ENCODE measurements at regions not wholly inside any gene's neighbourhood (a gene's known extent, or its start where the extent isn't known, plus 50 kb on each side); places are given as distances from the start of the nearest gene placed in this dataset.

- Histone ChIP-seq H3K27ac (ENCODE audit: low read depth, low read length) (no peak overlapping the region), H3K36me3 (ENCODE audit: control insufficient read depth, insufficient read depth, low read length) (no peaks in the 10 kb centered on the region), H3K4me3 (ENCODE audit: low read depth, low read length) (no peak overlapping the region), H3K9ac (ENCODE audit: low read length) (no peak overlapping the region), H3K4me1 (ENCODE audit: control insufficient read depth, insufficient read depth, low read length) (no peaks in the 10 kb centered on the region), H3K27me3 (ENCODE audit: control insufficient read depth, insufficient read depth, low read length) (no peaks in the 10 kb centered on the region), H3K9me3 (ENCODE audit: control insufficient read depth, insufficient read depth, low read depth, low read length) (no peaks in the 10 kb centered on the region)
Measured at GRCh38 chr3:177420651-177421480, 223.6 kb upstream of the TBL1XR1 start.

- H3K4me1 ChIP-seq (ENCODE audit: control insufficient read depth, insufficient read depth, low read length) = no peaks in the 10 kb centered on the region
- H3K27ac ChIP-seq (ENCODE audit: low read depth, low read length) = no peak overlapping the region
- no peaks in the 10 kb centered on the region for H3K36me3 ChIP-seq (ENCODE audit: control insufficient read depth, insufficient read depth, low read length)
- no peaks in the 10 kb centered on the region for H3K27me3 ChIP-seq (ENCODE audit: control insufficient read depth, insufficient read depth, low read length)
- no peaks in the 10 kb centered on the region for H3K9me3 ChIP-seq (ENCODE audit: control insufficient read depth, insufficient read depth, low read depth, low read length)
- no peak overlapping the region for H3K4me3 ChIP-seq (ENCODE audit: low read depth, low read length)
- H3K9ac ChIP-seq (ENCODE audit: low read length) = no peak overlapping the region
Measured at GRCh38 chr3:177421481-177421785, 224.2 kb upstream of the TBL1XR1 start.

- Histone ChIP-seq H3K27me3 (ENCODE audit: control insufficient read depth, insufficient read depth, low read length) (no peaks in the 10 kb centered on the region), H3K4me1 (ENCODE audit: control insufficient read depth, insufficient read depth, low read length) (peaks cover 4% of the 10 kb centered on the region), H3K9me3 (ENCODE audit: control insufficient read depth, insufficient read depth, low read depth, low read length) (peaks cover 5% of the 10 kb centered on the region; the same call in 1 of the 2 replicates), H3K36me3 (ENCODE audit: control insufficient read depth, insufficient read depth, low read length) (no peaks in the 10 kb centered on the region), H3K4me3 (ENCODE audit: low read depth, low read length) (no peak overlapping the region), H3K27ac (ENCODE audit: low read depth, low read length) (no peak overlapping the region), H3K9ac (ENCODE audit: low read length) (no peak overlapping the region)
Measured at GRCh38 chr3:177424521-177424920, 227.2 kb upstream of the TBL1XR1 start.

GRCh38 chr3:177425042-177425441, 227.8 kb upstream of the TBL1XR1 start:
- H3K9me3 ChIP-seq (ENCODE audit: control insufficient read depth, insufficient read depth, low read depth, low read length) = peaks cover 5% of the 10 kb centered on the region; the same call in 1 of the 2 replicates
- H3K4me1 ChIP-seq (ENCODE audit: control insufficient read depth, insufficient read depth, low read length) = peaks cover 4% of the 10 kb centered on the region
- H3K9ac ChIP-seq (ENCODE audit: low read length) = no peak overlapping the region
- no peaks in the 10 kb centered on the region for H3K27me3 ChIP-seq (ENCODE audit: control insufficient read depth, insufficient read depth, low read length)
- H3K36me3 ChIP-seq (ENCODE audit: control insufficient read depth, insufficient read depth, low read length) = no peaks in the 10 kb centered on the region
- H3K4me3 ChIP-seq (ENCODE audit: low read depth, low read length) = no peak overlapping the region
- H3K27ac ChIP-seq (ENCODE audit: low read depth, low read length) = no peak overlapping the region

- Histone ChIP-seq H3K4me3 (ENCODE audit: low read depth, low read length) (no peak overlapping the region), H3K36me3 (ENCODE audit: control insufficient read depth, insufficient read depth, low read length) (no peaks in the 10 kb centered on the region), H3K9me3 (ENCODE audit: control insufficient read depth, insufficient read depth, low read depth, low read length) (peaks cover 5% of the 10 kb centered on the region; the same call in 1 of the 2 replicates), H3K4me1 (ENCODE audit: control insufficient read depth, insufficient read depth, low read length) (peaks cover 14% of the 10 kb centered on the region), H3K27me3 (ENCODE audit: control insufficient read depth, insufficient read depth, low read length) (no peaks in the 10 kb centered on the region), H3K27ac (ENCODE audit: low read depth, low read length) (no peak overlapping the region), H3K9ac (ENCODE audit: low read length) (no peak overlapping the region)
Measured at GRCh38 chr3:177426106-177426877, 229.0 kb upstream of the TBL1XR1 start.

GRCh38 chr3:177426878-177427495, 229.7 kb upstream of the TBL1XR1 start:
- peaks cover 5% of the 10 kb centered on the region; the same call in 1 of the 2 replicates for H3K9me3 ChIP-seq (ENCODE audit: control insufficient read depth, insufficient read depth, low read depth, low read length)
- no peaks in the 10 kb centered on the region for H3K27me3 ChIP-seq (ENCODE audit: control insufficient read depth, insufficient read depth, low read length)
- H3K4me3 ChIP-seq (ENCODE audit: low read depth, low read length) = no peak overlapping the region
- H3K36me3 ChIP-seq (ENCODE audit: control insufficient read depth, insufficient read depth, low read length) = no peaks in the 10 kb centered on the region
- H3K27ac ChIP-seq (ENCODE audit: low read depth, low read length) = no peak overlapping the region
- H3K4me1 ChIP-seq (ENCODE audit: control insufficient read depth, insufficient read depth, low read length) = peaks cover 21% of the 10 kb centered on the region
- no peak overlapping the region for H3K9ac ChIP-seq (ENCODE audit: low read length)

GRCh38 chr3:177427540-177427939, 230.3 kb upstream of the TBL1XR1 start:
- Histone ChIP-seq H3K27ac (ENCODE audit: low read depth, low read length) (no peak overlapping the region), H3K9me3 (ENCODE audit: control insufficient read depth, insufficient read depth, low read depth, low read length) (peaks cover 5% of the 10 kb centered on the region; the same call in 1 of the 2 replicates), H3K4me1 (ENCODE audit: control insufficient read depth, insufficient read depth, low read length) (peaks cover 25% of the 10 kb centered on the region), H3K36me3 (ENCODE audit: control insufficient read depth, insufficient read depth, low read length) (no peaks in the 10 kb centered on the region), H3K27me3 (ENCODE audit: control insufficient read depth, insufficient read depth, low read length) (no peaks in the 10 kb centered on the region), H3K4me3 (ENCODE audit: low read depth, low read length) (no peak overlapping the region), H3K9ac (ENCODE audit: low read length) (no peak overlapping the region)

- no peak overlapping the region for H3K9ac ChIP-seq (ENCODE audit: low read length)
- no peaks in the 10 kb centered on the region for H3K27me3 ChIP-seq (ENCODE audit: control insufficient read depth, insufficient read depth, low read length)
- H3K27ac ChIP-seq (ENCODE audit: low read depth, low read length) = no peak overlapping the region
- H3K4me3 ChIP-seq (ENCODE audit: low read depth, low read length) = no peak overlapping the region
- no peaks in the 10 kb centered on the region for H3K36me3 ChIP-seq (ENCODE audit: control insufficient read depth, insufficient read depth, low read length)
- H3K4me1 ChIP-seq (ENCODE audit: control insufficient read depth, insufficient read depth, low read length) = peaks cover 25% of the 10 kb centered on the region
- peaks cover 5% of the 10 kb centered on the region; the same call in 1 of the 2 replicates for H3K9me3 ChIP-seq (ENCODE audit: control insufficient read depth, insufficient read depth, low read depth, low read length)
Measured at GRCh38 chr3:177429079-177429478, 231.8 kb upstream of the TBL1XR1 start.

GRCh38 chr3:177429771-177430170, 232.5 kb upstream of the TBL1XR1 start:
- Histone ChIP-seq H3K4me3 (ENCODE audit: low read depth, low read length) (no peak overlapping the region), H3K9ac (ENCODE audit: low read length) (no peak overlapping the region), H3K4me1 (ENCODE audit: control insufficient read depth, insufficient read depth, low read length) (peaks cover 25% of the 10 kb centered on the region), H3K36me3 (ENCODE audit: control insufficient read depth, insufficient read depth, low read length) (no peaks in the 10 kb centered on the region), H3K27me3 (ENCODE audit: control insufficient read depth, insufficient read depth, low read length) (no peaks in the 10 kb centered on the region), H3K9me3 (ENCODE audit: control insufficient read depth, insufficient read depth, low read depth, low read length) (peaks cover 5% of the 10 kb centered on the region; the same call in 1 of the 2 replicates), H3K27ac (ENCODE audit: low read depth, low read length) (no peak overlapping the region)

GRCh38 chr3:177430653-177431052, 233.4 kb upstream of the TBL1XR1 start:
- H3K4me3 ChIP-seq (ENCODE audit: low read depth, low read length) = no peak overlapping the region
- H3K9me3 ChIP-seq (ENCODE audit: control insufficient read depth, insufficient read depth, low read depth, low read length) = peaks cover 5% of the 10 kb centered on the region; the same call in 1 of the 2 replicates
- no peaks in the 10 kb centered on the region for H3K36me3 ChIP-seq (ENCODE audit: control insufficient read depth, insufficient read depth, low read length)
- no peak overlapping the region for H3K27ac ChIP-seq (ENCODE audit: low read depth, low read length)
- H3K4me1 ChIP-seq (ENCODE audit: control insufficient read depth, insufficient read depth, low read length) = peaks cover 25% of the 10 kb centered on the region
- H3K9ac ChIP-seq (ENCODE audit: low read length) = no peak overlapping the region
- no peaks in the 10 kb centered on the region for H3K27me3 ChIP-seq (ENCODE audit: control insufficient read depth, insufficient read depth, low read length)

Measured in HUES6 (cell line).